Spleen (tissue), 11 donors: ENCODE measurements at regions not wholly inside any gene's neighbourhood (a gene's known extent, or its start where the extent isn't known, plus 50 kb on each side); places are given as distances from the start of the nearest gene placed in this dataset.

Experiments
- DNase-seq: peaks from one replicate; pipeline ENCODE4 v3.0.0-alpha.2; 2020
- H3K27ac ChIP-seq, 8 donors: fragments of 200-600 bp; sonication (generic) in 7 of 8; 1 replicate in 4 of 8; 2 replicates in 4 of 8; pipeline versions ENCODE4 v1.5.0 to v1.8.0; 2016 to 2021; ENCODE audit warnings: inconsistent platforms in 4 of 8, mild to moderate bottlenecking in 4 of 8, moderate library complexity in 1 of 8
- H3K27me3 ChIP-seq, 7 donors: fragments of 200-600 bp; sonication (generic) in 6 of 7; replicated peaks in 1 of 7; 1 replicate in 4 of 7; 2 replicates in 3 of 7; pipeline versions ENCODE4 v1.5.0 to v1.8.0; 2016 to 2021; ENCODE audit warnings: inconsistent platforms in 3 of 7, mild to moderate bottlenecking in 1 of 7
- H3K36me3 ChIP-seq, 6 donors: fragments of 200-600 bp; sonication (generic) in 5 of 6; 1 replicate in 4 of 6; 2 replicates in 2 of 6; pipeline versions ENCODE4 v1.5.0 to v1.8.0; 2016 to 2021; ENCODE audit warnings: inconsistent platforms in 2 of 6
- H3K4me1 ChIP-seq, 6 donors: fragments of 200-600 bp; sonication (generic) in 5 of 6; 1 replicate in 3 of 6; 2 replicates in 3 of 6; pipeline versions ENCODE4 v1.5.0 to v1.8.0; 2016 to 2021; ENCODE audit warnings: inconsistent platforms in 3 of 6
- H3K4me3 ChIP-seq, 8 donors: fragments of 200-600 bp; sonication (generic) in 7 of 8; 1 replicate in 4 of 8; 2 replicates in 4 of 8; pipeline versions ENCODE4 v1.5.0 to v1.8.0; 2016 to 2021; ENCODE audit warnings: inconsistent platforms in 4 of 8, mild to moderate bottlenecking in 4 of 8, moderate library complexity in 2 of 8
- H3K9me3 ChIP-seq, 8 donors: fragments of 200-600 bp; sonication (generic) in 7 of 8; 1 replicate in 4 of 8; 2 replicates in 4 of 8; pipeline versions ENCODE4 v1.5.0 to v1.8.0; 2016 to 2021; ENCODE audit warnings: inconsistent platforms in 4 of 8
- CTCF ChIP-seq, 11 experiments: fragments of 200-600 bp in 7 of 11; fragments of 450-650 bp in 4 of 11; sonication (generic) in 4 of 11; IDR thresholded peaks in 8 of 11; conservative IDR thresholded peaks in 3 of 11; 1 replicate in 7 of 11; 2 replicates in 4 of 11; pipeline versions ENCODE4 v1.4.0 to v1.8.0; 2016 to 2021; ENCODE audit warnings: antibody characterized with exemption in 11 of 11, inconsistent platforms in 4 of 11, mild to moderate bottlenecking in 1 of 11
- POLR2A ChIP-seq, 3 donors: fragments of 450-650 bp; IDR thresholded peaks; one replicate each; pipeline ENCODE4 v1.5.1; 2017; ENCODE audit warnings: antibody characterized with exemption in 3 of 3, mild to moderate bottlenecking in 1 of 3
- POLR2AphosphoS5 ChIP-seq, 3 donors: sonication (generic); formaldehyde crosslinking; IDR thresholded peaks; one replicate each; pipeline ENCODE4 v1.5.1; 2017; ENCODE audit warnings: antibody characterized with exemption in 3 of 3
- WGBS, 5 donors: extraction: QIAGEN DNeasy Blood & Tissue Kit in 3 of 5; methylation state at CpG; one replicate each; pipeline versions ENCODE4 v1.1.5 to v1.1.7; 2013 to 2018; 5-methylcytosine and 5-hydroxymethylcytosine counted together
- intact Hi-C: fragments of 100-400 bp; cut with DNase I; formaldehyde crosslinking; loops from one replicate; pipeline ENCODE4 v1.15.0; 2023; ENCODE audit warnings: low total_unique reads
- donor health status: healthy with polysubstance abuse.
- donor health status: DM: no; HTN: no; CAD: no; lungs with moderate emphysema.
- donor health status: DM: no; HTN: no; CAD: no.
- donor health status: Bipolar disorder and iron deficiency.
- donor health status: healthy.
- donor health status: DM: no; HTN: no; CAD: no.
- donor health status: DM: yes; HTN: yes; CAD: no.

GRCh38 chr10:30158325-30158960 lies 99.1 kb upstream of the JCAD start:
- Histone ChIP-seq H3K9me3 (peaks cover 0 to 5% (median 0%) of the 10 kb centered on the region in 8 donors), H3K27me3 (peaks cover 0 to 16% (median 0%) of the 10 kb centered on the region in 7 donors), H3K4me3 (no peak overlapping the region), H3K27ac (no peak overlapping the region), H3K36me3 (no peaks in the 10 kb centered on the region), H3K4me1 (no peaks in the 10 kb centered on the region)
- DNase-seq = no peak
- intact Hi-C loops = no loop called here
- 59 to 75% (median 68%) methylated on average over 2 of the region's 2 CpGs for WGBS, 5 donors
- TF ChIP-seq POLR2A (IDR thresholded peaks at IDR 0.05) = no peak
- no peak for TF ChIP-seq POLR2AphosphoS5 (IDR thresholded peaks at IDR 0.05)
- no peak for TF ChIP-seq CTCF (IDR thresholded peaks at IDR 0.05 in 8 of 11, conservative IDR thresholded peaks at IDR 0.05 in 3 of 11)

GRCh38 chr10:30155401-30155800 lies 96.0 kb upstream of the JCAD start:
- H3K27ac ChIP-seq = no peak overlapping the region
- H3K4me1 ChIP-seq = no peaks in the 10 kb centered on the region
- peak in 1 of 3 donors; percentile 17 for TF ChIP-seq POLR2AphosphoS5 (IDR thresholded peaks at IDR 0.05)
- no peak for TF ChIP-seq POLR2A (IDR thresholded peaks at IDR 0.05)
- H3K4me3 ChIP-seq = no peak overlapping the region
- H3K36me3 ChIP-seq = no peaks in the 10 kb centered on the region
- H3K27me3 ChIP-seq = peaks cover 0 to 14% (median 0%) of the 10 kb centered on the region in 7 donors
- intact Hi-C loops = no loop called here
- no peak for DNase-seq
- H3K9me3 ChIP-seq = peaks cover 0 to 5% (median 0%) of the 10 kb centered on the region in 8 donors
- WGBS, 5 donors = 36 to 66% (median 49%) methylated on average over 4 of the region's 4 CpGs

- no peak for DNase-seq
- TF ChIP-seq POLR2A (IDR thresholded peaks at IDR 0.05) (no peak), CTCF (IDR thresholded peaks at IDR 0.05 in 8 of 11, conservative IDR thresholded peaks at IDR 0.05 in 3 of 11) (no peak), POLR2AphosphoS5 (IDR thresholded peaks at IDR 0.05) (no peak)
- Histone ChIP-seq H3K27ac (no peak overlapping the region), H3K4me1 (no peaks in the 10 kb centered on the region), H3K4me3 (no peak overlapping the region), H3K36me3 (no peaks in the 10 kb centered on the region), H3K9me3 (peaks cover 0 to 3% (median 0%) of the 10 kb centered on the region in 8 donors), H3K27me3 (peaks cover 0 to 14% (median 0%) of the 10 kb centered on the region in 7 donors)
- 0 to 64% (median 38%) methylated on average over 1 of the region's 1 CpG for WGBS, 5 donors
- intact Hi-C loops = no loop called here
Observed at GRCh38 chr10:30154561-30154960, 95.2 kb upstream of the JCAD start.

GRCh38 chr10:30154126-30154525 lies 94.7 kb upstream of the JCAD start:
- Histone ChIP-seq H3K9me3 (no peaks in the 10 kb centered on the region), H3K27ac (no peak overlapping the region), H3K4me1 (no peaks in the 10 kb centered on the region), H3K4me3 (no peak overlapping the region), H3K36me3 (no peaks in the 10 kb centered on the region), H3K27me3 (peaks cover 0 to 14% (median 0%) of the 10 kb centered on the region in 7 donors)
- no peak for DNase-seq
- intact Hi-C loops = no loop called here
- TF ChIP-seq POLR2AphosphoS5 (IDR thresholded peaks at IDR 0.05) = no peak
- TF ChIP-seq POLR2A (IDR thresholded peaks at IDR 0.05) = no peak
- TF ChIP-seq CTCF (IDR thresholded peaks at IDR 0.05 in 8 of 11, conservative IDR thresholded peaks at IDR 0.05 in 3 of 11) = no peak
- 77 to 95% (median 93%) methylated on average over 4 of the region's 4 CpGs for WGBS, 5 donors
